ENCODE measurements at regions not wholly inside any gene's neighbourhood (a gene's known extent, or its start where the extent isn't known, plus 50 kb on each side); places are given as distances from the start of the nearest gene placed in this dataset.
"Not testable (repeated sequence)": the region's sequence is repeated elsewhere in the genome, so short reads cannot be mapped to it uniquely, and the experiment has no call there.

DNA sequence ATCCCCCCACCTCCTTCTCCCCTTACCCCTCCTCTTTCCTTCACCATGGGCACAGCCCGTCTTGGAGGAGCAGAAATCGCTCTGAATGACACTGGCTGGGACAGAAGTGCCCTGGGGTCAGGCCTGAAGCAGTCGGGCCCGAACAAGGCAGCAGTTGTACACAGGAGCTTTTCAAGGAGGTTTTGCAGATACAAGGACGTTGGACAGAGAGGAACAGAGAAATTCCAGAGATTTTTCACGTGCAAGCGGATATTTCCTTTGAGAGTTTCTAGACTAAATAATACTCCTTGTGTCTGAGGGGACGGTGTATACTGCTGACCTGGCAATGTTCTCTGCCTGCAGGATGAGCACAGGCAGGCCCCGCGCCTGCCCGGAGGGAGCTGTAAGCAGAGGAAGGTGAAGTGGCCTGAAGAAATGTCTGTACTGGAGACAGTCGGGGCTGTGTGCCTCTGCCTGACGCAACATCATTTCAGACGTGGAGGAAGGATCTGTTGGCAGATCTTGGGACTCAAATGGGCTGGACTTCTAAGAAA is 95.3 kb upstream of the SLC25A33 start:
- peak overlapping the region; percentile 60 for H3K27ac ChIP-seq
- TF ChIP-seq, protein P1, sequence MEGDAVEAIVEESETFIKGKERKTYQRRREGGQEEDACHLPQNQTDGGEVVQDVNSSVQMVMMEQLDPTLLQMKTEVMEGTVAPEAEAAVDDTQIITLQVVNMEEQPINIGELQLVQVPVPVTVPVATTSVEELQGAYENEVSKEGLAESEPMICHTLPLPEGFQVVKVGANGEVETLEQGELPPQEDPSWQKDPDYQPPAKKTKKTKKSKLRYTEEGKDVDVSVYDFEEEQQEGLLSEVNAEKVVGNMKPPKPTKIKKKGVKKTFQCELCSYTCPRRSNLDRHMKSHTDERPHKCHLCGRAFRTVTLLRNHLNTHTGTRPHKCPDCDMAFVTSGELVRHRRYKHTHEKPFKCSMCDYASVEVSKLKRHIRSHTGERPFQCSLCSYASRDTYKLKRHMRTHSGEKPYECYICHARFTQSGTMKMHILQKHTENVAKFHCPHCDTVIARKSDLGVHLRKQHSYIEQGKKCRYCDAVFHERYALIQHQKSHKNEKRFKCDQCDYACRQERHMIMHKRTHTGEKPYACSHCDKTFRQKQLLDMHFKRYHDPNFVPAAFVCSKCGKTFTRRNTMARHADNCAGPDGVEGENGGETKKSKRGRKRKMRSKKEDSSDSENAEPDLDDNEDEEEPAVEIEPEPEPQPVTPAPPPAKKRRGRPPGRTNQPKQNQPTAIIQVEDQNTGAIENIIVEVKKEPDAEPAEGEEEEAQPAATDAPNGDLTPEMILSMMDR (IDR thresholded peaks at IDR 0.05): no peak
- TF ChIP-seq POLR2A (IDR thresholded peaks at IDR 0.05) (no peak), POLR2AphosphoS5 (IDR thresholded peaks at IDR 0.05) (peak; percentile 39)
- H3K4me3 ChIP-seq: no peak overlapping the region
- peak; percentile 57 for DNase-seq (ENCODE audit: low spot score)
- no peaks in the 10 kb centered on the region for H3K36me3 ChIP-seq
- no peaks in the 10 kb centered on the region for H3K27me3 ChIP-seq (replicated peaks; ENCODE audit: insufficient read depth)
- no peaks in the 10 kb centered on the region for H3K9me3 ChIP-seq
- no peaks in the 10 kb centered on the region for H3K4me1 ChIP-seq (replicated peaks)
- intact Hi-C loops (cut with DNase I): loop anchor here (5.0 kb wide), 1 partner anchor 62 kb away; no protein-coding TSS in a partner anchor
- 22% methylated on average over 14 of the region's 14 CpGs for WGBS

- H3K4me3 ChIP-seq: no peak overlapping the region
- 90% methylated on average over 12 of the region's 12 CpGs for WGBS
These were observed 94.7 kb upstream of the SLC25A33 start for GRCh38 chr1:9444532-9444931.

DNA sequence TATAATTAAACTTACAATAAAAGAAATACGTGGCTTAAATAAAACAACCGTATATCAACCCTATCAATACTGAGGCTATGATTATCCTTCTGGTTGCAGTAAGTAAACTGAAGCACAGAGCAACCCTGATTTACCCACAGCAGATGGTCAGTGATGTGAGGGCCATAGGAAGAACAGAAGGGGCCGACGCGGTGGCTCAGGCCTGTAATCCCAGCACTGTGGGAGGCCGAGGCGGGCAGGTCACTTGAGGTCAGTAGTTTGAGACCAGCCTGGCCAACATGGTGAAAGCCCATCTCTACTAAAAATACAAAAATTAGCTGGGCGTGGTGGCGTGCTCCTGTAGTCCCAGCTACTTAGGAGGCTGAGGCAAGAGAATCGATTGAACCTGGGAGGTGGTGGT is 94.2 kb upstream of the SLC25A33 start:
- H3K27ac ChIP-seq; DNase-seq (ENCODE audit: low spot score); H3K27me3 ChIP-seq (replicated peaks; ENCODE audit: insufficient read depth); H3K36me3 ChIP-seq; H3K4me3 ChIP-seq; H3K9me3 ChIP-seq; H3K4me1 ChIP-seq (replicated peaks); intact Hi-C loops (cut with DNase I): not testable (repeated sequence)
- WGBS: 96% methylated on average over 10 of the region's 10 CpGs

More at GRCh38 chr1:9444532-9444931, 94.7 kb upstream of the SLC25A33 start:
- H3K9me3 ChIP-seq: no peaks in the 10 kb centered on the region
- TF ChIP-seq, protein P1 (IDR thresholded peaks at IDR 0.05): no peak
- TF ChIP-seq POLR2A (IDR thresholded peaks at IDR 0.05) (no peak), POLR2AphosphoS5 (IDR thresholded peaks at IDR 0.05) (no peak)
- no peak for DNase-seq (ENCODE audit: low spot score)
- H3K27ac ChIP-seq: peak overlapping the region in 1 of 2 donors; percentile 60
- H3K4me1 ChIP-seq (replicated peaks): no peaks in the 10 kb centered on the region
- no peaks in the 10 kb centered on the region for H3K36me3 ChIP-seq
- no peaks in the 10 kb centered on the region for H3K27me3 ChIP-seq (replicated peaks; ENCODE audit: insufficient read depth)
- intact Hi-C loops (cut with DNase I): loop anchor here (5.0 kb wide), 1 partner anchor 62 kb away; no protein-coding TSS in a partner anchor

DNA sequence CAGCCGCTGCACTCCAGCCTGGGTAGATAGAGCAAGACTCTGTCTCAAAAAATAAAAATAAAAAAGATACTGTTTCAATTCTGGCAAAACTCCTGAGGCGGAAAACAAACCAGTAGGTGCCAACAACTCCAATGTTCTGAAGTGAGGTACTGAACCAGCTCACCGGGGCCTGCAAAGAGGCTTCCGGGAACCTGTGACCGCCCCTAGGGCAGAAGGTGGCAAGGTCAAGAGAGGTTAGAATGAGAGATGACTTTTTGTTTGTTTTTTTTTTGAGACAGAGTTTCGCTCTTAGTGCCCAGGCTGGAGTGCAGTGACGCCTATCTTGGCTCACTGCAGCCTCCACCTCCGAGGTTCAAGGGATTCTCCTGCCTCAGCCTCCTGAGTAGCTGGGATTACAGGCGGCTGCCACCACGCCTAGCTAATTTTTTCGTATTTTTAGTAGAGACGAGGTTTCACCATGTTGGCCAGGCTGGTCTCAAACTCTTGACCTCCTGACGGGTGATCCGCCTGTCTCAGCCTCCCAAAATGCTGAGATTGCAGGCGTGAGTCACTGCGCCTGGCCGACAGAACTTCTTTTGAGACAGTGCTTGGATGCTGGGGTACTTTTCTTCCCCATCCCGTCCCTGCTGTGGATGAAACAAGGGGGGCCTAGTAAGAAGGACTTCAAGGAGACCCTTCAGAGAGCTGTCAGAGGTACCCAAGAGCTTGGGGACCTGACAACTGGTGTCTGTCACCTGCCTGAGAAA is 91.9 kb upstream of the SLC25A33 start:
- intact Hi-C loops (cut with DNase I): no loop called here

More for the DNA sequence above, 91.9 kb upstream of the SLC25A33 start:
- Histone ChIP-seq H3K36me3 (no peaks in the 10 kb centered on the region), H3K4me3 (no peak overlapping the region), H3K27ac (no peak overlapping the region), H3K27me3 (replicated peaks; ENCODE audit: insufficient read depth) (no peaks in the 10 kb centered on the region), H3K4me1 (replicated peaks) (no peaks in the 10 kb centered on the region), H3K9me3 (no peaks in the 10 kb centered on the region)
- 85% methylated on average over 18 of the region's 18 CpGs for WGBS
- TF ChIP-seq, protein P1 (IDR thresholded peaks at IDR 0.05): no peak
- TF ChIP-seq POLR2A (IDR thresholded peaks at IDR 0.05) (no peak), POLR2AphosphoS5 (IDR thresholded peaks at IDR 0.05) (no peak)
- DNase-seq (ENCODE audit: low spot score): no peak

Measured in prostate gland (tissue), 2 donors.